ENCODE measurements at regions not wholly inside any gene's neighbourhood (a gene's known extent, or its start where the extent isn't known, plus 50 kb on each side); places are given as distances from the start of the nearest gene placed in this dataset.

DNA sequence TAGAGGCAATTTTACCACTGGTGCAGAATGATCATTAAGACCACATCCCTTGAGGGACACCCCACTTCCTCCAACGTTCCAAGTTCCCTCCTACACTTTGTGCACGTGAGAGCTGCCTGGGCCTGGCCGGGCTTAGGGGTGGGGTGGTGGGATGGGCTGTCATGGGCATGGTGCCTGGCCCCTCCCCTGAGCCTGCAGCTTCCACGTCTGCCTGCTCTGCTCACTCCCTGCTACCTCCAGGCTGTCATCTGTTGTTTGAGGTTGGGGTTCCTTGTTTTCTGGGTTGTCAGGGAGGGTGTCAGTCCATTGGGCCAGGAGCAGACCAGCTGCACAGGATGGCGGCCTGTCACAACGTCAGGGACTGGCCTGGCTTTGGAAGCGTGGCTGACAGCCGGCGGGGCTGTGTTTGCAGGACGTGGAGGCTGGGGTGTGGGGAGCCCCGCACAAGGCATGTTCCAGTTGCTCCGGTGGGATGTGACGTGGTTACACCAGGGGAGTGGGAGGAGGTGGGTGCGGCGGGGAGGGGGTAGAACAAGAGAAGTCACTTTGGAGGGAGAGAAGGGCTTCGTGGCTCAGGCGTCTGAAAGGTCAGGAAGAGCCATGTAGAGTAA lies 72.3 kb downstream of the RTP5 start:
- no peak overlapping the region for H3K4me3 ChIP-seq (ENCODE audit: low read depth, low read length)
- no peak for DNase-seq (ENCODE audit: low read depth)

DNA sequence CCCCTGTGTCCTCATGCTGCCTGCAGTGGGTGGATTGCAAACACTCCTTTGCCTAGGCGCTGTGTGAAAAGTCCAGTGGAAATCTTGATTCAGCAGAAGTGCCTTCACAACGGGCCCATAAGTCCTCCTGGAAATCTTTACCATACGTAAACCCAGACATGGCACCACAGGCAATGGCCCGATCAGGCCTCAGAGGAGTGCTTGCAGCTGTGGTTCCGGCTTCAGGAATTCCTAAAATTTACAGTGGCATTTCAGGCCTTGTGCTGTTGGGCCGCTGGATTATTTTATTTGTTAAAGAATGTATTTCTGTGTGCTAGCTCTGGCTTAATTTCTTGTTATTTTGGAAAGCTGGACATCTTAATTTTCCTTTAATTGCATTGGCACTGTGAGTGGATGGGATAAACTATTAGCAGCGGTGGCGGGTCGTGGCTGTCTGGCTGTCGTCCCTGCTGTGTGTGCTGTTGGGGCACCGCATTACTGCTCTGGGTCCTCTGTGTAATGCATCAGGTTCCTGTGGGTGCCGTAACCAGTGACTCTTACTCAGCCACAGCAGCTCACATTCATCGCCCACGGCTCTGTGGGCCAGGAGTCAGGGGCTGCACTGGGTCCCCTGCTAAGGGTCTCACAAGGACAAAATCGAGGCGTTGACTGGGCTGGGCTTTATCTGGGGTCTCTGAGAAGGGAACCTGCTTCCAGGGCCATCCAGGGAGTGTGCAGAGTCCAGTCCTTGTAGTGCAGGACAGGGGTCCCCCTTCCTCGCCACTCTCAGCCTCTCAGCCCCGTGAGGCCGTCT lies 73.1 kb downstream of the RTP5 start:
- H3K4me3 ChIP-seq (ENCODE audit: low read depth, low read length) = no peak overlapping the region
- DNase-seq (ENCODE audit: low read depth) = no peak

DNA sequence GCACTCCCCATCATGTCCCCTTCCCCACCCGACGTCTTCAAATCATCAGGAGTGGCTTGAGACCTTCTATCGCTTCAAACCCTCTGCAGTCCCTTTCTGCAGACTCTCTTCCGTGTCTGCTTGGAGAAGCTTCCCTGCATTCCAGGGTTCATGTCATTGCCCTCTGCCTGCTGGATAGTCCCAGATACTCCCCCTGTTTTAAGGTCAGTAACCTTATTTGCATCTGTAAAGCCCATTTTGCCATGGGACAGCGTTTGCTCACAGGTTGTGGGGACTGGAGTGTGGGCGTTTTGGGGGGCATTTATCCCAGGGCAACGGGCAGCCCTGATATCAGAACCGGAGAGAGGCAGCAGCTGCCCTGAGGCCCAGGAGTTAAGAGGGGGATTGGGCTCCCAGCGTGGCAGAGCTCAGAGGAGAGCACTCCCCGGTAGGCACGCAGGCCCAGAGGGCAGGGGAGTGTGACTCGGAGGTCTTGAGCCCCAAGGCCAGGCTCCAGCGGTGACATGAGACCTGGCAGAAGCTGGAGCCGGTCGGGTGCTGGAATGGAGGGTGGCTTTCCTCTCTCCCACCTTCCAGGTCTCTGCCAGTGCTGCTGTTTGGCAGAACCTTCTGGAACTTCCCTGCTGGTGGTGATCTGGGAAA lies 73.8 kb downstream of the RTP5 start:
- DNase-seq (ENCODE audit: low read depth) = no peak
- H3K4me3 ChIP-seq (ENCODE audit: low read depth, low read length) = no peak overlapping the region

DNA sequence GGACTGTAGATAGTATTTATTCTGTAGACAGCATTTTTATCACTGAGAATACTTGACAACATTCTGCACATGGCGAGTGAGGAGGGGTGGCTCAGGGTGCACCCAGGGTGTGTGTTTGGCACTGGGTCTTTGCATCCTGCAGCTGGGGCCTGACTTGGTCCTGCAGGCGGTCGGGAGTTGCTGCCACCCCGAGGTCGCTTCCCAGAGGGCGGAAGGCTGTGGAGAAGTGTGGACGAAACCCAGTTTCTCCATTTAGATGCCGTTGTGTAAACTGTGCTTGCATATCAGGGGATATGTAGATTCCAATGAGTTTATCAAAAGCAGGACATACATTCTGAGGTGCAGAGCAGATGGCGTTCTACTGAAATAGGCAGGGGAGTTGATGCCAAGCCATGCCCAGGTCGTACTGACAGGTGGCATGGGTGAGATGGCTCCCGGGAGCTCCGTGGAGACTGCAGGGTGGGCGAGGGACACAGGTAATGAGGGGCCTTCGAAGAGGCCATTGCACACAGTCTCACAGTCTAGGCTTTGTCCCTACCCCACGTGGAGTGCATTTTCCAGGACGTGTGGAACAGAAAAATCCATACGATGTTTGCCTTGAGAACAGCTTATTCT lies 74.5 kb downstream of the RTP5 start:
- no peak for DNase-seq (ENCODE audit: low read depth)
- H3K4me3 ChIP-seq (ENCODE audit: low read depth, low read length) = no peak overlapping the region

DNA sequence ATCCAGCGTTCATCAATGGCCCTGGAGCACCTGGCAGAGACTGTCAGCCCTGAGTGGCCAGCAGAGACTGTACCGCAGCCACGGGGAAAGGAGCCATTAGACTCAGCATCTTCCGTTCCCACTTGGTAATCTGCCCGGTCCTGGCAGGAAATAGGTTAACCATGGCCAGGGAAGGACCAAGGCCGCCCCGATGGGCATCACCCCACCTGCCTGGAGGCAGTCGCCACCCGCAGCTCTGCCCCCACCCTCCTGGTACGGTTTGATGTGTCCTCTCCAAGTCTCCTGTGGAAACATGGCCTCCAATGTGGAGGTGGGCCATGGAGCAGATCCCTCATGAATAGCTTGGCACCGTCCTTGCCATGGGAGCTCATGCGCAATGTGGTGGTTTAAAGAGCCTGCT lies 75.3 kb downstream of the RTP5 start:
- H3K4me3 ChIP-seq (ENCODE audit: low read depth, low read length) = no peak overlapping the region
- DNase-seq (ENCODE audit: low read depth) = no peak

DNA sequence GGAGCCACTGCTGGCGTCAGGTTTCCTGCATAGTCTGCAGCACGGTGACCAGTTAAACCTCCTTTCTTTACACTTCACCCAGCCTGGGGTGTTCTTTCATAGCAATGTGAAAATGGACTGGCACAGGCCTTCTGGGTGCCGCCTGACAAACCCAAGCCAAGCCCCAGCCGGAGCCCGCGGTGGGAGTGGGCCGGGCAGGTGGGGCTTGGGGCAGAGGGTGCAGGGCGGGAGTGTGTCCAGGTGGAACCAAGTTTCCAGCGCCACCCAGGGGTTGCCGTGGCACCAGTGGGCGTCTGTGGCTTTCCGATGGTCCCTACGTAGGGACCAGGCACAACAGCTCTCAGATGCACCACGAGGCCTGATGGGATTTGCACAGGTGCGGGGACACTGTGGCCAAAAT lies 75.8 kb downstream of the RTP5 start:
- no peak overlapping the region for H3K4me3 ChIP-seq (ENCODE audit: low read depth, low read length)
- DNase-seq (ENCODE audit: low read depth) = no peak

DNA sequence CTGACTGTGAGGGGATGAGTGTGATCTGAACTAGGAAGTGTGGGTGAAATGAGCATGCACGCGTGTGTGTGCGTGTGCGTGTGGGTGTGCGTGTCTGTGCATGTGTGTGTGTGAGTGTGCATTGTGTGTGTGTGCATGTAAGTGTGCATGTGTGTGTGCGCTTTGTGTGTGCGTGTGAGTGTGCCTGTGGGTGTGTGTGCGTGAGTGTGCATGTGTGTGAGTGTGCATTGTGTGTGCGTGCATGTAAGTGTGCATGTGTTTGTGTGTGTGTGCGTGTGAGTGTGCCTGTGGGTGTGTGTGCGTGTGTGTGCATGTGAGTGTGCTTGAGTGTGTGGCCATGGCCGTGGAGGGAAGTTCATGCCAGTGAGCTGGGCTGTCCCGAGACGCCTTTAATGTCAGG lies 76.3 kb downstream of the RTP5 start:
- no peak for DNase-seq (ENCODE audit: low read depth)

DNA sequence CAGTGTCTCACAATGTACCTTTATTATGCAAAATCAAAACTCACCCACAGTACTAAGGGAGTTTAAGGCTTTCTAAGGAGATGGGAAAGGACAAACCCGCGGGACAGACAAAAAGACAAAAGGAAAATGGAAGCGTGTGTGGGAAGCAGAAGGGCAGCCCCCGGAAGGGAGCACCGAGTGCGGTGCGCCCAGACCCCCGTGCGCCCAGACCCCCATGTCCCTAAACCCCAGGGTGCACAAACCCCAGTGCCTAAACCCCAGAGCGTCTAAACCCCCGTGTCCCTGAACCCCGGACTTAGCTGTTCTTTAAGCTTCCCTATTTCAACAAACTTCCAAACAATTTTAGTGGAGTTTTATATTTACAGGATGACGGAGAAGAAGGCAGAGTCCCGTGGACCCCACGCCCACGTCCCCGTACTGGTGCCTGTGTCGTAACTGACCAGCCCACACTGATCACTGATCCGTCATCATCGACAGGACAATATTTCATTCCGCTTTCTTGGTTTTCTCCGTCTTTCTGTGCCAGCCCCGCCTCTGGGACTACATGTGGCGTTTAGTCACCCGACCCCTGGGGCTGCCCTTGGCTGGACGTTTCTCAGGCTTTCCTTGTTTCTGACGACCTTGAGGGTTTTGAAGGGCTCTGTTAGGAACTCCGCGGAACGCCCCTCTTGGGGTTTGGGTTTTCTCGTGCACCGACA lies 76.9 kb downstream of the RTP5 start:
- H3K4me3 ChIP-seq (ENCODE audit: low read depth, low read length) = no peak overlapping the region
- DNase-seq (ENCODE audit: low read depth) = no peak

More for the DNA sequence above, 76.3 kb downstream of the RTP5 start:
- no peak overlapping the region for H3K4me3 ChIP-seq (ENCODE audit: low read depth, low read length)

DNA sequence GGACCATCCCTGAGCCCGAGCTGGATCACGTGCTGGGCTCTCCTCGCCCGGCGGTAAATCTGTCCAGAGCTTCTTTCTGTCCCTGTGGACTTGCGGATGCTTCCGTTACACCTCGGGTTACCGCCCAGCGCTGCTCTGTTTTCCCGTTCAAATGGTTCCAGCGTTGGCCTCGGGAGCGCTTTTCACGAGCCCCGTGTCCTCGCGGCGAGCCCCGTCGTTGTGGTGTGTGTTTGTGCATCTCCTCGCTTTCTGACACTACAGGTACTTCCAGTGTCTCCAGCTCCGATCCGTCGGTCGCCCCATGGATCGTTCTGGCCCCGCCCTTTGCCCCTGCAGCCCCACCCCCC lies 77.4 kb downstream of the RTP5 start:
- DNase-seq (ENCODE audit: low read depth) = no peak
- H3K4me3 ChIP-seq (ENCODE audit: low read depth, low read length) = no peak overlapping the region

DNA sequence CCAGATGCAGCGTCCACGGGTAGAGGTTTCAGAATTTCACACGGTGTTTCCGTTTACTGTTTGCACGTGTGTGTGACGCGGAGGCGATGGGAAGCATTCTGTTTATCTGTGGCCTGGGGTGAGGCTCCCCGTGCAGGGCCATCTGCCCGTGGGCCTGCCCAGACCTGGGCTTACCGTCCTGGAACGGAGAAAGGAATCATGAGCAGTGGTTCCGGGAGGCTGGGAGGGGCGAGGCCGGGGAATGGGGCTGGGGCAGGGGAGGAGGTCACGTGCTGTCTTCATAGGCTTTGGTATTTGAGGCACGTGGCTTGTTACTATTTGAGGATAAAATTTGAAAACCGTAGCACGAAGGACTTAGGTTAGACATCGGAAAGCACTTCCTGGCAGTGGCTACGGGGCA lies 77.9 kb downstream of the RTP5 start:
- H3K4me3 ChIP-seq (ENCODE audit: low read depth, low read length) = no peak overlapping the region
- no peak for DNase-seq (ENCODE audit: low read depth)

DNA sequence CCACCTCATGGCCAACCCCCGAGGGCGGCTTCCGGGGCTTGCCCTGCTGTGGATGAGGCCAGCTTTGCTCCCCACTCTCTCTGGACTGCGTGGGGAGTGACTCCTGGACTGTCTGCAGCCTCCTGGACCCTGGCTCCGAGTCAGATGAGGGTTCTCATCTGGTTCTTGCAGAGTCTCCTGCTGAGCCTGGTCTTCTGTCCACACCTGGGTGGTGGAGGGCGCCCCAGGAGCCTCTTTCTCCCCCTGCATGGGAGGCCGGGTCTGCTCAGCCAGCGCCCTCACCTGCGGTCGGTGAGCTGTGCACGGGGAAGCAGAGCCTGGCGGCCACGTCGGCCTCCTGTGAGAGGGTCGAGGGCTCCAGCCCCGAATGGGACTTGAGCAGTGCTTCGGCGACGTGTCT lies 78.3 kb downstream of the RTP5 start:
- DNase-seq (ENCODE audit: low read depth) = no peak
- no peak overlapping the region for H3K4me3 ChIP-seq (ENCODE audit: low read depth, low read length)

DNA sequence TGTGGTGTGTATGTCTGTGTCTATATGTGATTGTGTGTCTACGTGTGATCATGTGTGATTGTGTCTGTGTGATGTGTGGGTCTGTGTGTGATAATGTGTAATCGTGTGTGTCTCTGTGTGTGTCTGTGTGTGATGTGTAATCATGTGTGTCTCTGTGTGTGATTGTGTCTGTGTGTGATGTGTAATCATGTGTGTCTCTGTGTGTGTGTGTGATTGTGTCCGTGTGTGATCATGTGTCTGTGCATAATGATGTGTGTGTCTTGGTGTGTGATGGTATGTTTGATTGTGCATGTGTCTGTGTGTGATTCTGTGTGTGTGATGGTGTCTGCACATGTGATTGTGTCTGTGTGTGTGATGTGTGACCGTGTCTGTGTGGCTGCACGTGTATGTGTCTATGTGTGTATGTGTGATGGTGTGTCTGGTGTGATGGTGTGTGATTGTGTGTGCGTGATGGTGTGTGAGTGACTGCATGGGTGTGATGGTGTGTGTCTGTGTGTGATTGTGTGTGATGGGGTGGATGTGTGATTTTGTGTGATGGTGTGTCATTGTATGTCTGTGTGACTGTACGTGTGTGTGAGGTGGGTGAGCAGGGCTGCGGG lies 78.9 kb downstream of the RTP5 start:
- no peak overlapping the region for H3K4me3 ChIP-seq (ENCODE audit: low read depth, low read length)
- DNase-seq (ENCODE audit: low read depth) = no peak

DNA sequence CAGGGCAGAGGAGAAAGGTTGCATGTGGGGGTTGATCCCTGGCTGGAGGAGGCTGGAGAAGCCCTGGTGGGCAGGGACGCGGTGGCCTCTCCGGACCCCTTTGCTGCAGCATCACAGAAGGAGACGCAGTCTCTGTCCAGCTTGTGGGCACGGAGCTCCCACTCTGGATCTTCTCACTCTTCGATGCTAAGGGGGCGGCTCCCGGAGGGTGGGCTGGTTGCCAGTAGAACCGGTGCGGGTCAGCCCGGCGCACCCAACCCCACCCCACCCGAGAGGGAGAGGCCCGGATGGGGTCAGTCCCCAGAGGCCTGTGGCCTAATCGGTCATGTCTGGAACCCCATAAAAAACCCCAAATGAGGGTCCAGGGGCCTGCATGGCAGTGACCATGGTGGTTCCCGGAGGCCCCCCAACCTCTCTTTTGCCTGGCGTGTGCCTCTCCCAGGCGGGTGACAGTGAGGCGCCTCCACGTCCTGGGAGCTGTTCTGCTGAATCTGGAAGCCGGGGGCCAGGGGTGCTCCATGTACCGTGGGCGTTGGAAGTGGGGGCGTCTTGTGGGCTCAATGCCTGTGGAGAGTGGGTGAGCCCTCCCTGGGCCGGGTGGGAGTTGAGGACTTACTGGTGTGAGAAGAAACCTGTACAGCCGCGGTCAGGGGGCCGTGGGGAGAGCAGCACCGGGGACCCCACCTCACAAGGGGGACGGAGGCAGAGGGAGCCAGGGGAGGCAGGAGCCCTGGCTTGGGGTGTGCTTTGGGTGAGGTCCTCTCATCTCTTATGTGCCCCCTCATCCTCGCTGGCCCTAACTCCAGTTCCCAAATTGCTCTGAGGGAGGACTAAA lies 79.6 kb downstream of the RTP5 start:
- H3K4me3 ChIP-seq (ENCODE audit: low read depth, low read length) = no peak overlapping the region

DNA sequence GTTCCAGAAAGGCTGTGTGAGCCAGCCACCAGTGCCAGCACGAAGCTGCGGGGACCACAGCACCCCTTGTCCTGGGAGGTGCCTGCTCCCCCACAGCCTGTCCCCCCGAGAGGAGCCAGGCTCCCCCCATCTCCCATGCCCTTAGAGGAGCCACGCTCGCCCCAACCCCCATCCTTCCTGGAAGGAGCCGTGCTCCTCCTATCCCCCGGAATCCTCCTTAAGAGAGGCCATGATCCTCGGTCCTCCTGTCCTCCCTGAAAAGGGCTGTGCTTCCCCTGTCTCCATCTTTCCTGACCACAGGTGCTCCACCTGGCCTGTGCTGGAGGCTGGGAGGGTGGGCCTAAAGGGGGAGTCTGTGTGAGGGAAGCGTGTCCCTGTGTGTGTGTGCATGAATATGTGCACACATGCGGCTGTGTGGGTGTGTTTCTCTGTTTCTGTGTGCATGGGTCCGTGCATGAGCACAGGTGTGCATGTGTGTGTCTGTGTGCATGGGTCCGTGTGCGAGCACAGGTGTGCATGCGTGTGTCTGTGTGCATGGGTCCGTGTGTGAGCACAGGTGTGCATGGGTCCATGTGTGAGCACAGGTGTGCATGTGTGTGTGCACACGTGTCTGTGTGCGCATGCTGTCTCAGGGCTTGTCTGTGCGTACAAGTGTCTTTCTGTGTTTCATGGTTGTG lies 80.3 kb downstream of the RTP5 start:
- H3K4me3 ChIP-seq (ENCODE audit: low read depth, low read length) = no peak overlapping the region
- no peak for DNase-seq (ENCODE audit: low read depth)

More for the DNA sequence above, 79.6 kb downstream of the RTP5 start:
- no peak for DNase-seq (ENCODE audit: low read depth)

DNA sequence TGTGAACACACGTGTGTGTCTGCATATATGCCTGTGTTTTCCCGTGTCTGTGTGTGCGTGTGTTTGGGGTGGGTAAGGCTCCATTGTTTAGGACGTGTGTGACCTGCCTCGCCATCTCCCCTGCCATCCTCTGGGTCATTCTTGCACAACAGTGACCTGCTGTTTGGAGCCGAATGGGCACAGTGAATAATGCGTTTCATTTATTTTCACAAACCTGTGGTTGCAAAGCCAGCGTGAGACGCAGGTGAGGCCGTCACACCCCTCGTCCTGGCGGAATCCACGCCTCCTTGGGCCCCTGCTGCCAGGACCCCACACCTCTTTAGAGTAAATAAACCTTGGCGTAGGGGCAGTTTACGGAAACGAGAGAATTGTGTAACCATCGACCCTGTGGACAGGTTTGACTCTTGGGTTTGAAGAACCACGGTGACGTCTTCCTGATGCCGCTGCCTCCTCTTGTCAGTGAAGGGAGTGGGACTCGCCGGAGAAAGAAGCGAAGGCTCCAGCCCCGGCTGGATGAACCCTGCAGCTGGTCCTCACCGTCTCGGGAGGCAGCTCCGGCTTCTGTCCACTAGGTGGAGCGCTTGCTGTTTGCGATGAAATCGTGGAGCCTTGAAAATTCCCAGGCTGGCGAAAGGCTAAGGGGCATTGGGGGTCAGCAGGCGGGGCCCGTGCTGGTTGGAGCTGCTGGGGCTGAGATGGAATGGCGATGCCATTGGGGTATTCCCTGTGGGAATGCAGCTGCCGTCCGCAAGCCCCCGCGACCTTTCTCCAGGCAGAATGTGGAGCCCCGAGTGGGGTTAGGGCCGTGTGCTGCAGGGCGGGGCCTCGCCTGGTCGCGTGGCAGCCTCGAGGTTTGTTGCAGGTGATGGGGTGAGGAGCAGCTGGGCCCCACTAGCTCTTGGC lies 81.1 kb downstream of the RTP5 start:
- H3K4me3 ChIP-seq (ENCODE audit: low read depth, low read length) = no peak overlapping the region
- no peak for DNase-seq (ENCODE audit: low read depth)

DNA sequence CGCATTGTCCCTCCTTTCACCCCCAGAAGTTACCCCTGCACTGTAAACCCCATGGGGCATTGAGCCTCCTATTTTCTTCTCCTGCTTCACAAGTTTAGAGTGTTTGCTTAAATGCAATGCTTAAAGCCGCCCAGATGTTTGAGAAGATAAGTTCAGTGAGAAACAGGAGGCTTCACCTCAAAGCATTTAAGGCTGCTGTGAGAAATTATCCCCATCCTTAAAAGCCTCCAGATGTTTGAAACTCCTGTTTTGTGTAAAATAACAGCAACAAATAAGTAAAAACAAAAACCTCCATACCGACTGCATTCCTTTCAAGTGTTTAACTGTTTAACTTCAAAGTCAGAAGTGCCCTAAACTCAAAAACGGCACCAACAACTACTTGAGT lies 81.8 kb downstream of the RTP5 start:
- no peak overlapping the region for H3K4me3 ChIP-seq (ENCODE audit: low read depth, low read length)
- DNase-seq (ENCODE audit: low read depth) = no peak

DNA sequence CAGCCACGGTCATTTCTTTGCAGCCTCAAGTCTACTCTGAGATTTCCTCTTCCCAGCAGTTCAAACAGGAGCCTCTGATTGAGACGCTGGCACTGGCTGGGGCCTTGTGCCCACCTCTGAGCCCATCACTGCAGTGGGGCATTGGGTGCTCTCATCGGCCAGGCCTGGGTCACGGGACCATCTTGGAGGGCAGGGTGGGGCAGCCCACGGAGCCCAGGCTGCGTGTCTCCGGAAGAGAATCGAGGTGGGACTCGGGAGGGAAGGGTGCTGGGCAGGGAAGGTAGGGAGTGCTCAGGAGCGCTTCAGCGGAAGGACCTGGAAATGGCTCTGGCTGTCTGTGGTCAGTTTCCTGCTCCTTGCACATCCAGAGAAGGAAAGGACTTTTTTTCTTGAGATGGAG lies 82.4 kb downstream of the RTP5 start:
- DNase-seq (ENCODE audit: low read depth) = no peak
- no peak overlapping the region for H3K4me3 ChIP-seq (ENCODE audit: low read depth, low read length)
